HCT116 (cell line): ENCODE measurements at regions not wholly inside any gene's neighbourhood (a gene's known extent, or its start where the extent isn't known, plus 50 kb on each side); places are given as distances from the start of the nearest gene placed in this dataset.

ENCODE experiments used
- ATF3 ChIP-seq: IDR thresholded peaks from 2 replicates; pipeline ENCODE4 v1.6.1; 2012
- CBX3 ChIP-seq: IDR thresholded peaks from 2 replicates; pipeline ENCODE4 v1.6.1; 2012; ENCODE audit warnings: low read depth
- CTCF ChIP-seq, 3 experiments: fragments of 200-600 bp in 1 of 3; sonication (generic) in 1 of 3; IDR thresholded peaks in 2 of 3; conservative IDR thresholded peaks in 1 of 3; 2 replicates each; pipeline ENCODE4 v1.5.1; 2012 to 2017; ENCODE audit warnings: low read depth in 2 of 3, low read length in 2 of 3, antibody characterized with exemption in 1 of 3, borderline replicate concordance in 1 of 3, control low read depth in 1 of 3, mild to moderate bottlenecking in 1 of 3, mixed read lengths in 1 of 3, mixed run types in 1 of 3, moderate library complexity in 1 of 3; ENCODE audit not compliant: insufficient read depth in 1 of 3
- EZH2 ChIP-seq: fragments of 200-600 bp; sonication (generic); IDR thresholded peaks from 2 replicates; pipeline ENCODE4 v1.6.1; 2017; ENCODE audit warnings: antibody characterized with exemption, mixed run types
- FOSL1 ChIP-seq: IDR thresholded peaks from 2 replicates; pipeline ENCODE4 v1.6.1; 2012; ENCODE audit warnings: low read depth
- MAX ChIP-seq: IDR thresholded peaks from 2 replicates; pipeline ENCODE4 v1.6.1; 2012
- POLR2A ChIP-seq: IDR thresholded peaks from 2 replicates; pipeline ENCODE4 v1.7.0; 2011; ENCODE audit warnings: borderline replicate concordance; ENCODE audit not compliant: insufficient read depth, insufficient read length; ENCODE audit errors: extremely low read depth
- POLR2AphosphoS5 ChIP-seq: IDR thresholded peaks from 2 replicates; pipeline ENCODE4 v1.6.1; 2011; ENCODE audit warnings: mild to moderate bottlenecking, low read depth, low read length, moderate library complexity
- RAD21 ChIP-seq: IDR thresholded peaks from 2 replicates; pipeline ENCODE4 v1.6.1; 2012; ENCODE audit warnings: low read depth, mild to moderate bottlenecking
- REST ChIP-seq: IDR thresholded peaks from 2 replicates; pipeline ENCODE4 v1.6.1; 2012; ENCODE audit warnings: low read depth
- SP1 ChIP-seq: IDR thresholded peaks from 2 replicates; pipeline ENCODE4 v1.6.1; 2012; ENCODE audit warnings: low read depth
- TCF7L2 ChIP-seq: IDR thresholded peaks from 2 replicates; pipeline ENCODE4 v1.7.0; 2011; ENCODE audit warnings: borderline replicate concordance, inconsistent platforms; ENCODE audit not compliant: insufficient read depth, insufficient read length; ENCODE audit errors: extremely low read depth
- ZNF274 ChIP-seq: fragments of 200-500 bp; sonication (Bioruptor generic); IDR thresholded peaks from 2 replicates; pipeline ENCODE4 v1.6.1; 2014; ENCODE audit warnings: mild to moderate bottlenecking, low read depth, low read length, inconsistent platforms

- TF ChIP-seq CTCF (IDR thresholded peaks at IDR 0.05 in 2 of 3, conservative IDR thresholded peaks at IDR 0.05 in 1 of 3; ENCODE audit: borderline replicate concordance in 1 of 3, insufficient read depth in 1 of 3, low read depth in 2 of 3, low read length in 2 of 3), result no peak
- TF ChIP-seq POLR2A, result no peak
- TF ChIP-seq RAD21, result peak; percentile 14; the same call in 1 of the 2 replicates
- TF ChIP-seq MAX, result no peak
- no peak for TF ChIP-seq REST
- peak; percentile 80; the same call in 1 of the 2 replicates for TF ChIP-seq CBX3
- TF ChIP-seq EZH2, result no peak
- TF ChIP-seq TCF7L2, result no peak
- peak; percentile 96 for TF ChIP-seq FOSL1
- no peak for TF ChIP-seq POLR2AphosphoS5
- TF ChIP-seq ATF3, result peak; percentile 39; the same call in 1 of the 2 replicates
- peak; percentile 83 for TF ChIP-seq SP1
- no peak for TF ChIP-seq ZNF274
Observed at GRCh38 chr6:121794630-121795029, 359.2 kb downstream of the GJA1 start.
